ENCODE measurements at regions not wholly inside any gene's neighbourhood (a gene's known extent, or its start where the extent isn't known, plus 50 kb on each side); places are given as distances from the start of the nearest gene placed in this dataset.

DNA sequence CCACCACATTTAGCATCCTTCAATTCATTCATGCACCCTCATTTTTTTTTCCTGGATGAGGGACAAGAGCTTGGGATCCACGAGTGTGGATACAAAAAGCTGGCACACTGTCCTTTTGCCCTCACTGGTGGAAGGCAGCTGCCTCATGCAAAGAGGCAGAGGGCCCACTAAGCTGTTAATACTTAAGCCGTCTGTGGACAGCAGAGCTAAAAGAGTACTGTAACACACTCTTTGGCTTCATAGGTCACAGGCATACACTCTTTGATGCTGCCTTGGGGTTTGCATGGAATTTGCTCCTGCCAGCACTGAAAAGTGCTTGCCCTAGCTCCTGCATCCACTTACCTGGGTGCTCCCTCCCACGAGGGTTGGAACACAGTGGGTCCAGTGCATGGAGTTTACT lies 978.4 kb upstream of the SPRY2 start:
- TF ChIP-seq POLR2AphosphoS5 (IDR thresholded peaks at IDR 0.05) (no peak), EP300 (IDR thresholded peaks at IDR 0.05) (no peak), POLR2A (IDR thresholded peaks at IDR 0.05) (no peak)
- TF ChIP-seq, protein P1, sequence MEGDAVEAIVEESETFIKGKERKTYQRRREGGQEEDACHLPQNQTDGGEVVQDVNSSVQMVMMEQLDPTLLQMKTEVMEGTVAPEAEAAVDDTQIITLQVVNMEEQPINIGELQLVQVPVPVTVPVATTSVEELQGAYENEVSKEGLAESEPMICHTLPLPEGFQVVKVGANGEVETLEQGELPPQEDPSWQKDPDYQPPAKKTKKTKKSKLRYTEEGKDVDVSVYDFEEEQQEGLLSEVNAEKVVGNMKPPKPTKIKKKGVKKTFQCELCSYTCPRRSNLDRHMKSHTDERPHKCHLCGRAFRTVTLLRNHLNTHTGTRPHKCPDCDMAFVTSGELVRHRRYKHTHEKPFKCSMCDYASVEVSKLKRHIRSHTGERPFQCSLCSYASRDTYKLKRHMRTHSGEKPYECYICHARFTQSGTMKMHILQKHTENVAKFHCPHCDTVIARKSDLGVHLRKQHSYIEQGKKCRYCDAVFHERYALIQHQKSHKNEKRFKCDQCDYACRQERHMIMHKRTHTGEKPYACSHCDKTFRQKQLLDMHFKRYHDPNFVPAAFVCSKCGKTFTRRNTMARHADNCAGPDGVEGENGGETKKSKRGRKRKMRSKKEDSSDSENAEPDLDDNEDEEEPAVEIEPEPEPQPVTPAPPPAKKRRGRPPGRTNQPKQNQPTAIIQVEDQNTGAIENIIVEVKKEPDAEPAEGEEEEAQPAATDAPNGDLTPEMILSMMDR (IDR thresholded peaks at IDR 0.05): no peak
- no peaks in the 10 kb centered on the region for H3K27me3 ChIP-seq
- H3K36me3 ChIP-seq: no peaks in the 10 kb centered on the region
- no peaks in the 10 kb centered on the region for H3K9me3 ChIP-seq
- WGBS, 2 donors (ENCODE audit: low coverage in 1 of 2): 60 to 100% methylated on average over 1 to 2 of the region's 3 CpGs
- no peaks in the 10 kb centered on the region for H3K4me1 ChIP-seq
- no peak overlapping the region for H3K4me3 ChIP-seq
- no peak for ATAC-seq
- no peak overlapping the region for H3K27ac ChIP-seq

DNA sequence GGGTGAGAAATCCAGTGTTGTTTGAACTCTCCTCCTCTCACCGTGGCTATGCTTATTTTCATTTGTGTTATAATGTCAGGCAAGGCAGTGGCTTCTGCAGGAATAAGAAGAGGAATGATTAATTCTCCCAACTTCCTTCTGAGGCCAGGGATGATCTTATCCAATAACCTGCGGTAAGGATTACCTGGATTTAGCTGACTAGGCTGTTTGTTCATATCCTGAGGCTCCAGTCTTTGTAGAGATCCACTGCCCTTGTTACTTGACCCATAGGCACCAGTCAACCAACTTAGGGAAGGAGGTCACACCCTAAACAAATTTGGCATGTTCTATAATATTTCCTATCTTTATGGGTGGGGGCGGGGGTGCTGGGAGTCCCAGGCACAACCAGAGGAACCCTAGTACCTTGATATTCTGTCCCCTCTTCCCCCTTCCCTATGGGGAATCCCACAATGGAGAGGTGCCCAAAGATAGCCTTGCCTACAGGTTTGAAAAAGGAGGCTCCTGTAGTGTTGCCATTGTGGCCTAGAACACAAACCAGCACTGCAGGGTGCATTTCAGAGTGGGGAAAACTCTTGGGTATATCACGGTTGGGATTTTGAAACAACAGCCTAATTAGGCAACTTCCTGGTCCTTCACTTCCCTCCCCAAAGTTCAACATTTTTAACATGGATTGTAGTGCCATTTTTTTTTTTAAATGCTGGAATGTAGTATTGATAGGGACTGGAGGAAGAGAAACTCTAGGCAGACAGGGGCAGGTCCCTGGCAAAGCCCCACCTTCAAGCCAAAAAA lies 977.5 kb upstream of the SPRY2 start:
- Histone ChIP-seq H3K27me3 (no peaks in the 10 kb centered on the region), H3K9me3 (no peaks in the 10 kb centered on the region), H3K4me3 (no peak overlapping the region), H3K4me1 (no peaks in the 10 kb centered on the region), H3K27ac (no peak overlapping the region), H3K36me3 (no peaks in the 10 kb centered on the region)
- no peak for ATAC-seq
- 64 to 77% methylated on average over 3 of the region's 4 CpGs for WGBS, 2 donors (ENCODE audit: low coverage in 1 of 2)
- TF ChIP-seq, protein P1 (IDR thresholded peaks at IDR 0.05): no peak
- TF ChIP-seq EP300 (IDR thresholded peaks at IDR 0.05) (no peak), POLR2A (IDR thresholded peaks at IDR 0.05) (no peak), POLR2AphosphoS5 (IDR thresholded peaks at IDR 0.05) (no peak)

DNA sequence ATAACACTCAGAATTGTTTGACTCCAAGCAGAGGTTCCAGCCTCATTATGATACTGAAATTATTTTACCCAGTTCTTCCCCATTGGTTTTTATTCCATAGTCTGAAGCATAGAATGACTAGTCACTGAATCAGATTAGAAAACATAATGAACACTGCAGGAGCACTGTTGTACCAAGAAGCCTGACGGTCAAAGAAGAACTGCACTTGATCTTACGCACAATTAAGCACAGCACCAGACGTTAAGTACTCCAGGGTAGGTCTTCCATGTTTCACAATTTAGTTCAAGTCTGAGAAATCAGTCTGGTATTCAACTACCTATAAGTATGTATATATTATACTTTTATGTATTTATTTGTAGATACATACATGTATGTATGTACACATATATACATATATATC lies 973.5 kb upstream of the SPRY2 start:
- Histone ChIP-seq H3K27me3 (no peaks in the 10 kb centered on the region), H3K4me1 (no peaks in the 10 kb centered on the region), H3K27ac (no peak overlapping the region), H3K9me3 (no peaks in the 10 kb centered on the region), H3K4me3 (no peak overlapping the region), H3K36me3 (no peaks in the 10 kb centered on the region)
- TF ChIP-seq EP300 (IDR thresholded peaks at IDR 0.05): no peak
- TF ChIP-seq, protein P1 (IDR thresholded peaks at IDR 0.05): no peak
- no peak for TF ChIP-seq POLR2AphosphoS5 (IDR thresholded peaks at IDR 0.05)
- no peak for TF ChIP-seq POLR2A (IDR thresholded peaks at IDR 0.05)
- WGBS, 2 donors (ENCODE audit: low coverage in 1 of 2): 81 to 90% methylated on average over 3 of the region's 3 CpGs
- ATAC-seq: no peak

DNA sequence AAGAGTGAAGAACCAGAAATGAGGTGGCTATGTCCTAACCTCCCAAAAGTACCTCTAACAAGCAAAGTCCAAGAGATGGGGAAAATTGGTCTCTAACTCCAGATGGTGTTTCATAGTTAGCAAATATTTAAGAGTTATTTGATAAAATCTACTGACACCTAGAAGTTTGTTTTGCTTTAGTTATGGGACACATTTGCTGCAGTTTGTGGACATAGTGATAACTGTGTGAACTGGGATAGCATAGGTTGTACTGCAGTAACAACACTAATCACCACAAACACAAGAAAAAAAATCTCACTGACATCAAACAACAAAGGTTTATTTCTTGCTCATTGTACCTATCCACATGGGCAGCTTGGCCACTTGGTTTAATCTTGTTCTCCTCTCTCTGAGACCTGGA lies 965.0 kb upstream of the SPRY2 start:
- Histone ChIP-seq H3K4me1 (no peaks in the 10 kb centered on the region), H3K9me3 (no peaks in the 10 kb centered on the region), H3K27me3 (no peaks in the 10 kb centered on the region), H3K4me3 (no peak overlapping the region), H3K36me3 (no peaks in the 10 kb centered on the region), H3K27ac (no peak overlapping the region)
- ATAC-seq: no peak
- TF ChIP-seq, protein P1 (IDR thresholded peaks at IDR 0.05): no peak
- TF ChIP-seq EP300 (IDR thresholded peaks at IDR 0.05) (no peak), POLR2AphosphoS5 (IDR thresholded peaks at IDR 0.05) (no peak), POLR2A (IDR thresholded peaks at IDR 0.05) (no peak)

DNA sequence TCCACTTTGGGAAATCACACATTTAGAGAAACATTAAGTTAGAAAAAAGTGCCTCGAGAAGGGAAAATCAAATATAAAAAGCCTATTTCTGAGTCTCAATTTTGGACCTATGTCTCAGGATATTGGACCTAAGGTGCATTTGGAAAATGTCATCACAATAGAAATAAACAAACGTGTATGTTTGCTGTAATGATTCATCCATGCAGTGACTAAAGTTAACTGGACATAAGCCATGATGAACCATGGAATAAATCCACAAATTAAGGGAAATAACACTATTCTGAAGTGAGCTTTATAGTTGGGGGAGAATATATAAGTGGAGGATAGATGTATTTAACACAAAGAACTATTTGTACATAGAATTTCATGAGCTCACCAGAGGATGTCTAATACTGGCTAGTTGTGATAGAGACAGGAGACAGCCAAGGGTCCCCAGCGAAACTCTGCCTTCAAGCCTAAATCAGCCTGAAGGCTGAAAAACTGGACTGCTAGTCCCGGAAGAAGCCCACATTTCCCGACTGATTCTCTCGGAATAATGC lies 963.3 kb upstream of the SPRY2 start:
- no peak overlapping the region for H3K4me3 ChIP-seq
- H3K4me1 ChIP-seq: no peaks in the 10 kb centered on the region
- no peaks in the 10 kb centered on the region for H3K27me3 ChIP-seq
- TF ChIP-seq POLR2A (IDR thresholded peaks at IDR 0.05) (no peak), EP300 (IDR thresholded peaks at IDR 0.05) (no peak), POLR2AphosphoS5 (IDR thresholded peaks at IDR 0.05) (no peak)
- TF ChIP-seq, protein P1 (IDR thresholded peaks at IDR 0.05): no peak
- ATAC-seq: no peak
- no peaks in the 10 kb centered on the region for H3K36me3 ChIP-seq
- H3K27ac ChIP-seq: no peak overlapping the region
- no peaks in the 10 kb centered on the region for H3K9me3 ChIP-seq
- WGBS, 2 donors (ENCODE audit: low coverage in 1 of 2): 37 to 48% methylated on average over 3 to 4 of the region's 6 CpGs

Data from gastroesophageal sphincter (tissue), 4 donors.